ENCODE measurements at regions not wholly inside any gene's neighbourhood (a gene's known extent, or its start where the extent isn't known, plus 50 kb on each side); places are given as distances from the start of the nearest gene placed in this dataset.

GRCh38 chr3:153545471-153545870, 383.4 kb downstream of the RAP2B start:
- no peak for TF ChIP-seq CTCF (IDR thresholded peaks at IDR 0.05)
- TF ChIP-seq POLR2A (IDR thresholded peaks at IDR 0.05; ENCODE audit: low read depth), result no peak
- TF ChIP-seq EP300 (IDR thresholded peaks at IDR 0.05), result no peak
- TF ChIP-seq POLR2AphosphoS5 (IDR thresholded peaks at IDR 0.05), result no peak

Data from esophagus muscularis mucosa (tissue), 4 donors.